GM12878 (cell line): ENCODE measurements at regions not wholly inside any gene's neighbourhood (a gene's known extent, or its start where the extent isn't known, plus 50 kb on each side); places are given as distances from the start of the nearest gene placed in this dataset.

Source experiments
- ATAC-seq: fragments of 200-7000 bp; cut with Tn5 transposase; 3 replicates; pipeline ENCODE4 v1.9.1; 2020; ENCODE audit warnings: mild to moderate bottlenecking, moderate library complexity
- BruUV-seq: library from RNA; stranded (reverse); fragments of 400-500 nt; replicated peaks from 2 replicates; lab custom pipeline; 2021; lab: Mats Ljungman, UMichigan
- CTCF ChIA-PET: fragments of 300-600 bp; sonication (Branson Sonifier 250); formaldehyde crosslinking; extraction: SDS; loops from one replicate; lab custom pipeline; 2021; ENCODE audit warnings: inconsistent platforms; lab: Yijun Ruan, JAX
- POLR2A ChIA-PET: fragments of 350-600 bp; formaldehyde crosslinking; extraction: SDS; loops from one replicate; lab custom pipeline; 2021; ENCODE audit warnings: inconsistent platforms; lab: Charles Lee
- RAD21 ChIA-PET: fragments of 300-600 bp; sonication (Branson Sonifier 250); formaldehyde crosslinking; loops from one replicate; lab custom pipeline; 2023; ENCODE audit warnings: antibody characterized with exemption; ENCODE audit not compliant: unreplicated experiment; lab: Charles Lee
- SMC1A ChIA-PET: fragments of 300-600 bp; sonication (Branson Sonifier 250); formaldehyde crosslinking; loops from one replicate; lab custom pipeline; 2023; ENCODE audit not compliant: unreplicated experiment, uncharacterized antibody; lab: Charles Lee
- DNase-seq: peaks from one replicate; pipeline ENCODE4 v3.0.0-alpha.2; 2011; ENCODE audit warnings: low read depth, low spot score
- FAIRE-seq: peaks from 3 replicates; lab custom pipeline; 2011; peaks lifted over from hg19 to GRCh38; lab: Jason Lieb, UNC
- H2AFZ ChIP-seq: 2 replicates; pipeline ENCODE4 v1.6.0; 2011; ENCODE audit warnings: low read depth, low read length, control low read depth; ENCODE audit not compliant: control insufficient read depth
- H3K27ac ChIP-seq: 2 replicates; pipeline ENCODE4 v1.5.1; 2011; ENCODE audit warnings: control low read depth; ENCODE audit not compliant: control insufficient read depth, insufficient read depth
- H3K27me3 ChIP-seq, 2 experiments: replicated peaks in 1 of 2; 2 replicates each; pipeline versions ENCODE4 v1.6.0 to v1.6.1; 2011; ENCODE audit warnings: low read length in 1 of 2; ENCODE audit not compliant: control insufficient read depth in 2 of 2, insufficient read depth in 2 of 2
- H3K36me3 ChIP-seq, 2 experiments: 2 replicates each; pipeline ENCODE4 v1.5.1; 2011; ENCODE audit warnings: low read length in 1 of 2; ENCODE audit not compliant: control insufficient read depth in 2 of 2, insufficient read depth in 2 of 2
- H3K4me1 ChIP-seq: 2 replicates; pipeline ENCODE4 v1.6.1; 2011; ENCODE audit warnings: mild to moderate bottlenecking, low read length, moderate library complexity, mixed read lengths; ENCODE audit not compliant: control insufficient read depth, insufficient read depth
- H3K4me2 ChIP-seq: 2 replicates; pipeline ENCODE4 v1.6.0; 2011; ENCODE audit warnings: control low read depth; ENCODE audit not compliant: control insufficient read depth, insufficient read depth
- H3K4me3 ChIP-seq: fragments of 200-600 bp; sonication (generic); 2 replicates; pipeline ENCODE4 v1.5.1; 2016
- H3K79me2 ChIP-seq: 2 replicates; pipeline ENCODE4 v1.6.0; 2011; ENCODE audit warnings: low read length; ENCODE audit not compliant: control insufficient read depth, insufficient read depth
- H3K9ac ChIP-seq: 2 replicates; pipeline ENCODE4 v1.8.0; 2011; ENCODE audit warnings: low read length, control low read depth, mixed read lengths; ENCODE audit not compliant: control insufficient read depth, insufficient read depth
- H3K9me3 ChIP-seq: replicated peaks from 3 replicates; pipeline ENCODE4 v1.5.1; 2011; ENCODE audit warnings: mild to moderate bottlenecking, low read length; ENCODE audit not compliant: control insufficient read depth, insufficient read depth
- H4K20me1 ChIP-seq: 2 replicates; pipeline ENCODE4 v1.6.0; 2011; ENCODE audit not compliant: control insufficient read depth, insufficient read depth
- PAX8 ChIP-seq: fragments of 450-650 bp; IDR thresholded peaks from 2 replicates; pipeline ENCODE4 v1.6.1; 2017; ENCODE audit warnings: mild to moderate bottlenecking, moderate library complexity
- SMC3 ChIP-seq: IDR thresholded peaks from 2 replicates; pipeline ENCODE4 v1.6.1; 2011; ENCODE audit warnings: low read length, improper control_type of control experiment, borderline replicate concordance
- TCF7 ChIP-seq: IDR thresholded peaks from 2 replicates; pipeline ENCODE4 v1.6.1; 2014; ENCODE audit warnings: antibody characterized with exemption, borderline replicate concordance
- WGBS: methylation state at CpG from one replicate; pipeline ENCODE4 v1.1.6; 2016; ENCODE audit warnings: low lambda C conversion rate; ENCODE audit not compliant: insufficient replicate concordance, insufficient coverage; ENCODE audit errors: missing lambda C conversion rate; 5-methylcytosine and 5-hydroxymethylcytosine counted together
- in situ Hi-C: fragments of 300-500 bp; cut with MboI; formaldehyde crosslinking; loops from 9 replicates; pipeline ENCODE4 v1.14.3; 2018; ENCODE audit warnings: mixed read lengths
- intact Hi-C: fragments of 100-400 bp; cut with micrococcal nuclease; formaldehyde crosslinking; loops from one replicate; pipeline ENCODE4 v1.14.2; 2022; ENCODE audit not compliant: unreplicated experiment
- TF ChIP-seq, protein P1 (sequence below): fragments of 150-350 bp; IDR thresholded peaks from 2 replicates; pipeline ENCODE4 v1.6.1; 2016; ENCODE audit warnings: low read depth, low read length

DNA sequence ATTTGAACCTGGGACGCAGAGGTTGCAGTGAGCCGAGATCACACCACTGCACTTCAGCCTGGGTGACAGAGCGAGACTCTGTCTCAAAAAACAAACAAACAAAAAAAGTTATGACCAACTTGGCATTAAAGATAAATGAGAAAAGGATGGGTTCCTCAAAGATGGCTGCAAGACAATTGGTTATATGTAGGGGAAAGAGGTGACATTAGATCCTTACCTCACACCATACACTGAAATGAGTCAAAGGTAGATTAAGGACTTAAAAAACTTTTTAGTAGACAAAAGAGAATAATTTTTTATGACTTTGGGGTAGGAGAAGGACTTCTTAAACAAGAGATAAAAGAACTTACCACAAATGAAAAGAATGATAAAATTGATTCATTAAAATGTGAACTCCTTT, 74.5 kb downstream of the SYF2 start:
- intact Hi-C loops = no loop called here
- ChIA-PET CTCF (interaction anchor here (2.0 kb wide), 1 partner anchor 10 kb away, joined by 7 read pairs; no protein-coding TSS in a partner anchor), SMC1A (no interaction called here), POLR2A (no interaction called here), RAD21 (no interaction called here)
- TF ChIP-seq SMC3 (no peak), PAX8 (no peak), TCF7 (no peak)
- TF ChIP-seq, protein P1, sequence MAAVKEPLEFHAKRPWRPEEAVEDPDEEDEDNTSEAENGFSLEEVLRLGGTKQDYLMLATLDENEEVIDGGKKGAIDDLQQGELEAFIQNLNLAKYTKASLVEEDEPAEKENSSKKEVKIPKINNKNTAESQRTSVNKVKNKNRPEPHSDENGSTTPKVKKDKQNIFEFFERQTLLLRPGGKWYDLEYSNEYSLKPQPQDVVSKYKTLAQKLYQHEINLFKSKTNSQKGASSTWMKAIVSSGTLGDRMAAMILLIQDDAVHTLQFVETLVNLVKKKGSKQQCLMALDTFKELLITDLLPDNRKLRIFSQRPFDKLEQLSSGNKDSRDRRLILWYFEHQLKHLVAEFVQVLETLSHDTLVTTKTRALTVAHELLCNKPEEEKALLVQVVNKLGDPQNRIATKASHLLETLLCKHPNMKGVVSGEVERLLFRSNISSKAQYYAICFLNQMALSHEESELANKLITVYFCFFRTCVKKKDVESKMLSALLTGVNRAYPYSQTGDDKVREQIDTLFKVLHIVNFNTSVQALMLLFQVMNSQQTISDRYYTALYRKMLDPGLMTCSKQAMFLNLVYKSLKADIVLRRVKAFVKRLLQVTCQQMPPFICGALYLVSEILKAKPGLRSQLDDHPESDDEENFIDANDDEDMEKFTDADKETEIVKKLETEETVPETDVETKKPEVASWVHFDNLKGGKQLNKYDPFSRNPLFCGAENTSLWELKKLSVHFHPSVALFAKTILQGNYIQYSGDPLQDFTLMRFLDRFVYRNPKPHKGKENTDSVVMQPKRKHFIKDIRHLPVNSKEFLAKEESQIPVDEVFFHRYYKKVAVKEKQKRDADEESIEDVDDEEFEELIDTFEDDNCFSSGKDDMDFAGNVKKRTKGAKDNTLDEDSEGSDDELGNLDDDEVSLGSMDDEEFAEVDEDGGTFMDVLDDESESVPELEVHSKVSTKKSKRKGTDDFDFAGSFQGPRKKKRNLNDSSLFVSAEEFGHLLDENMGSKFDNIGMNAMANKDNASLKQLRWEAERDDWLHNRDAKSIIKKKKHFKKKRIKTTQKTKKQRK = no peak
- no TSS peak for BruUV-seq
- Histone ChIP-seq H3K27ac (no peak overlapping the region), H3K4me2 (no peak overlapping the region), H3K79me2 (no peaks in the 10 kb centered on the region), H2AFZ (no peak overlapping the region), H3K36me3 (no peaks in the 10 kb centered on the region), H4K20me1 (no peaks in the 10 kb centered on the region), H3K9ac (no peak overlapping the region), H3K4me3 (no peak overlapping the region), H3K27me3 (peaks cover 2 to 7% of the 10 kb centered on the region in 2 experiments; a peak in 3 of 4 replicates), H3K4me1 (no peaks in the 10 kb centered on the region), H3K9me3 (no peaks in the 10 kb centered on the region)
- ATAC-seq = no peak
- FAIRE-seq = no peak
- WGBS = 61% methylated on average over 3 of the region's 3 CpGs
- DNase-seq = no peak
- in situ Hi-C loops = no loop called here
